Mammary epithelial cell (primary cell): ENCODE measurements at regions not wholly inside any gene's neighbourhood (a gene's known extent, or its start where the extent isn't known, plus 50 kb on each side); places are given as distances from the start of the nearest gene placed in this dataset.

ENCODE experiments used
- CTCF ChIP-seq, 2 donors: IDR thresholded peaks in 1 of 2; conservative IDR thresholded peaks in 1 of 2; 2 replicates each; pipeline ENCODE4 v1.5.1; 2011 to 2012; ENCODE audit warnings: inconsistent platforms in 2 of 2, low read length in 2 of 2, mild to moderate bottlenecking in 2 of 2, control low read depth in 1 of 2, low read depth in 1 of 2; ENCODE audit not compliant: insufficient read depth in 1 of 2; ENCODE audit errors: extremely low read depth in 1 of 2
- EZH2 ChIP-seq: IDR thresholded peaks from 2 replicates; pipeline ENCODE4 v1.6.1; 2012; ENCODE audit warnings: low read length, inconsistent platforms, borderline replicate concordance

- TF ChIP-seq CTCF (conservative IDR thresholded peaks at IDR 0.05 in 1 of 2, IDR thresholded peaks at IDR 0.05 in 1 of 2; ENCODE audit: extremely low read depth in 1 of 2, insufficient read depth in 1 of 2, low read depth in 1 of 2, low read length in 2 of 2), result no peak
- no peak for TF ChIP-seq EZH2
These were observed 66.7 kb downstream of the EMX2 start for GRCh38 chr10:117609095-117609795.
